DMS114 treated with DMSO at 0.1 percent for 48 hours (cell line): ENCODE measurements at regions not wholly inside any gene's neighbourhood (a gene's known extent, or its start where the extent isn't known, plus 50 kb on each side); places are given as distances from the start of the nearest gene placed in this dataset.
A peak's percentile ranks its signal among the peaks of the same experiment; 100 is the strongest.

Source experiments
- DNase-seq: peaks from one replicate; lab custom pipeline; 2025; ENCODE audit not compliant: unreplicated experiment; lab: John Stamatoyannopoulos, UW

DNA sequence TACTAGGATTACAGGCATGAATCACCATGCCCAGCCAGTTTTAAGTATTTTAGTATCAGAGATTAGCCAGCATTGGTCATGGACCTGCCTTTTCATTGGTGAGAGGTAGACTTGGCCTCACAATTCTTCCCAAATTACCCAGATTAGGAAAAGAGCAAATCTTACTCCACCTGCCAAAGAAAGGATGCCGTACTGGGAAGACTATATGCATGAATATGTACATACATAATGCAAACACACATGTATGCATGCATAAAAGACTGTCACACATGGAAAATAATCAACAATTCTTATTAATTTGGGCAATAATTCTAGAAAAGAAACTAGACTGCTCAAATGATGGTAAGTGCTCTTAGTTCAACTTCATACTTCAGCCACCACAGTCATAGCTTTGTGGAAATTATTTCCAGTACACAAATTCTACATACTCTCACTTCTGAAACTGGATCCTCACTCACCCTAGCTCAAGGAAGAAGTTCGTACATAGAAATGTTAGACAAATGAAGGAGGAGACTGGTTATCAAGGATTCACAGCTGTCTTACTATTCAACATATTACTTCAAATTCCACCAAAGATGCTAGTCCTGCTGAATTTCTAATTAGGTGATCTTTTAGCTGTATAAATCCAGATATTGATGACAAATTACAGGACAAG lies 73.7 kb downstream of the MINAR2 start:
- DNase-seq, result no peak

DNA sequence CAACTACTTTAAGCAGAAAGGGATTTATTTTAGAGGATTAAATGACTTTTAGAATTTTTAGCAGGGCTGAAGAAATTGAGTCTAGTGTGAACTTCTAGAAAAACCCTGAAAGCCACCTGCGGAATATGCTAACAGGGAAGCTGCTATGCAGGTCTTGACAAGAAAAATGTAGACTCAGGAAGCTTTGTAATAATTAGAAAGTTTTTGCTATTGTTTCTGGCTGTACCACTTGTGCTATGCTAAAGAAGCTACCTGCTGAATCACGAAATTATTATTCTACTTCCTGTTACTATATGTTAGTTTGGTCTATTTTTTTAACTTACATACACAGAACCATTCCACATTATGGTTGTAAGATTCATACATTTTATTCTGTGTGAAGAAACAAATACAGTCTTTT lies 74.0 kb upstream of the CHSY3 start:
- no peak for DNase-seq

DNA sequence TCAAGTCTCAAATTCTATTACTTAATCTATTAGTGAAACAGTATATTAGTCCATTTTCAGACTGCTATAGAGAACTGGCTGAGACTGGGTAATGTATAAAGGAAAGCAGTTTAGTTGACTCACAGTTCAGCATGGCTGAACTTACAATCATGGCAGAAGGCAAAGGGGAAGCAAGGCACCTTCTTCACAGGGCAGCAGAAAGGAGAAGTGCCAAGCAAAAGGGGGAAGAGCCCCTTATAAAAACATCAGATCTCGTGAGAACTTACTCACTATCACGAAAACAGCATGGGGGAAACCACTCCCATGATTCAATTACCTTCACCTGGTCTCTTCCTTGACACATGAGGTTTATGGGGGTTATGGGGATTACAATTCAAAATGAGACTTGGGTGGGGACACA lies 67.9 kb upstream of the CHSY3 start:
- no peak for DNase-seq

DNA sequence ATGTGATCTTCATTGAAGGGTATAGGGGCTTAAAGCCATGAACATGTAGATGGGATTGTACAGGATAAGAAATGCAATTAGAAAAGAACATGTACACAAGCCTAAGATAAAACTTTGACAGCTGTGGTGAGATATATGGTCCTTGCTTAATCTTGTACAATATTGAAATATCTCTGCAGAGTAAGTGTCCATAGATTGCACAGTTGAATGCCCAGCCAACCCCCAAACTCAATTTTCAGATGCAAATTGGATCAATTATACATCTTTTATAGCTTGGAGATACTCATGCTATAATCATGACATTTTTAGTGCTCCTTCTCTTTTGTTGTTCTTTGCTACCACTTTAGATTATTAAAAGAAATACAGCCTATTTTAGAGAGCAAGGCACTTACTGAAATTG lies 59.5 kb upstream of the CHSY3 start:
- DNase-seq, result no peak

DNA sequence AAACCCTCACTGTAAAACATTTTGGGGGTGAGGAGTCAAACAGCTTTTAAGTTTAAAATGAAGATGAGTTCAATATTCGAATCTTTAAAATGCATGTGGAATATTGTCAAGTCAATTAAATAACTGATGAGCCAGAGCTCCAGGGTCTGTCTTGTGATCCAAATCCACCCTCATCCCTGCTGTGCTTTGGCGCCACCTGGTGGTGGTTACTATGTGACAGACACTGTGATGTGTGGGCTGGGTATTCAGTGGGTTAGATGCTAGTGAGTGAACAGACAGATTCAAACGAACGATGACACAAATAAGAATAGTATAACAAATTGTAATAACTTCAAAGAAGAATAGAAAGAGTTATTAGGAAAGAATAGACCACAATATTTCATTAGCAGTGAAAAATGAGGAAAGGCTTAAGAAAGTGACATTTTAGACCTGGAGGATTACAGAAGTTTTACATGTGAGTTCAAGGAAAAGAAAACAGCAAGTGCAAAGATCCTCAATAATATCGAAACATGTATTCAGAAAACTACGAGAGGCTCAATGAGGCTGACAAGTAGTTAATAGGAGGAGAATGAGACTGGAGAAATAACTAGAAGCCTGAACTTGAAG lies 51.4 kb upstream of the CHSY3 start:
- peak; percentile 33 for DNase-seq

DNA sequence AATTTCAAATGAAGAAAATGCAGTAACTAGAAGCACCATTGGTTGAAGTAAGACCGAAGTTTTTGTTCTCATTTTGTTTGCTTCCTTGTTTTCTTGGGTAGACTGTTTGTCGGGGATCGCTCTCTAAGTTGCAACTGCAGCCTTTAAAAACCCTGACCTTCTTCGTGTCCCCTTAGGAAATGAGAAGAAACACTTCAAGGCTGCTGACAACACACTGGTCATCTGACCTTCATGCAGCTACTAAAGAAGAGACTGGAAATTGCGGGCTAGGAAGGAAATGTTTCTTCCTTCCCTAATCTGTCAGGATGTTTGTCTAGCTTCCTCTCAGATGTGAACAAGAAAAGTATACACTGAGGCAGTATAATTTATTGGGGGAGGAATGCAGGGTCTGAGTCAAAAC lies 50.7 kb upstream of the CHSY3 start:
- DNase-seq, result no peak
